ACC112 (cell line): ENCODE measurements at regions not wholly inside any gene's neighbourhood (a gene's known extent, or its start where the extent isn't known, plus 50 kb on each side); places are given as distances from the start of the nearest gene placed in this dataset.
"Not testable (repeated sequence)": the region's sequence is repeated elsewhere in the genome, so short reads cannot be mapped to it uniquely, and the experiment has no call there.

Experiments used
- H2AFZ ChIP-seq: fragments of 200-600 bp; sonication (generic); one replicate; pipeline ENCODE4 v1.6.0; 2017; ENCODE audit warnings: antibody characterized with exemption, low read length; ENCODE audit not compliant: unreplicated experiment
- H3K27ac ChIP-seq: fragments of 200-600 bp; sonication (generic); 2 replicates; pipeline ENCODE4 v1.5.1; 2014; ENCODE audit warnings: low read depth, mild to moderate bottlenecking, antibody characterized with exemption, low read length, moderate library complexity
- H3K27me3 ChIP-seq: fragments of 200-600 bp; sonication (generic); 2 replicates; pipeline ENCODE4 v1.6.1; 2014; ENCODE audit warnings: mild to moderate bottlenecking, antibody characterized with exemption, low read length, moderate library complexity, mixed read lengths; ENCODE audit not compliant: insufficient read depth
- H3K36me3 ChIP-seq: fragments of 200-600 bp; sonication (generic); 2 replicates; pipeline ENCODE4 v1.6.1; 2016; ENCODE audit warnings: mild to moderate bottlenecking, antibody characterized with exemption, low read length, moderate library complexity, mixed read lengths; ENCODE audit not compliant: insufficient read depth
- H3K4me1 ChIP-seq: fragments of 200-600 bp; sonication (generic); one replicate; pipeline ENCODE4 v1.6.1; 2016; ENCODE audit warnings: low read length, mixed read lengths; ENCODE audit not compliant: insufficient read depth, unreplicated experiment, control insufficient read depth
- H3K4me3 ChIP-seq: fragments of 200-600 bp; sonication (generic); 2 replicates; pipeline ENCODE4 v1.5.1; 2014; ENCODE audit warnings: mild to moderate bottlenecking, low read depth, low read length
- H3K79me2 ChIP-seq: fragments of 200-600 bp; sonication (generic); one replicate; pipeline ENCODE4 v1.6.0; 2016; ENCODE audit warnings: low read length; ENCODE audit not compliant: control insufficient read depth, unreplicated experiment, insufficient read depth

GRCh38 chr13:34179927-34180326, 362.0 kb downstream of the RFC3 start:
- H3K27me3 ChIP-seq = no peaks in the 10 kb centered on the region
- no peaks in the 10 kb centered on the region for H3K36me3 ChIP-seq
- no peaks in the 10 kb centered on the region for H3K79me2 ChIP-seq
- no peaks in the 10 kb centered on the region for H3K4me1 ChIP-seq
- no peak overlapping the region for H3K4me3 ChIP-seq
- no peak overlapping the region for H2AFZ ChIP-seq
- H3K27ac ChIP-seq = no peak overlapping the region

GRCh38 chr13:34181256-34181655, 363.3 kb downstream of the RFC3 start:
- not testable (repeated sequence) for H3K27me3 ChIP-seq, H3K79me2 ChIP-seq, H3K4me1 ChIP-seq, H3K27ac ChIP-seq, H3K36me3 ChIP-seq, H2AFZ ChIP-seq, H3K4me3 ChIP-seq

GRCh38 chr13:34189946-34190345, 372.0 kb downstream of the RFC3 start:
- no peaks in the 10 kb centered on the region for H3K36me3 ChIP-seq
- H3K79me2 ChIP-seq = no peaks in the 10 kb centered on the region
- no peak overlapping the region for H3K4me3 ChIP-seq
- no peak overlapping the region for H3K27ac ChIP-seq
- H3K27me3 ChIP-seq = 0 out of 2 replicates have a peak, but pooled peaks cover 3% of the 10 kb centered on the region
- no peaks in the 10 kb centered on the region for H3K4me1 ChIP-seq
- H2AFZ ChIP-seq = no peak overlapping the region

GRCh38 chr13:34201050-34201913, 383.3 kb downstream of the RFC3 start:
- Histone ChIP-seq H3K4me1 (peaks cover 7% of the 10 kb centered on the region), H3K79me2 (no peaks in the 10 kb centered on the region), H2AFZ (peak overlapping the region; percentile 47), H3K27me3 (no peaks in the 10 kb centered on the region), H3K27ac (0 out of 2 replicates have a peak overlapping the region, but pooled peaks have one; percentile 32), H3K36me3 (no peaks in the 10 kb centered on the region), H3K4me3 (no peak overlapping the region)

GRCh38 chr13:34207334-34207733, 389.4 kb downstream of the RFC3 start:
- peak overlapping the region; percentile 7; the same call in 1 of the 2 replicates for H3K27ac ChIP-seq
- no peaks in the 10 kb centered on the region for H3K27me3 ChIP-seq
- H3K4me1 ChIP-seq = peaks cover 15% of the 10 kb centered on the region
- H3K36me3 ChIP-seq = no peaks in the 10 kb centered on the region
- no peak overlapping the region for H3K4me3 ChIP-seq
- peak overlapping the region; percentile 7 for H2AFZ ChIP-seq
- no peaks in the 10 kb centered on the region for H3K79me2 ChIP-seq

- no peaks in the 10 kb centered on the region for H3K27me3 ChIP-seq
- peak overlapping the region; percentile 7; the same call in 1 of the 2 replicates for H3K27ac ChIP-seq
- peaks cover 15% of the 10 kb centered on the region for H3K4me1 ChIP-seq
- no peak overlapping the region for H3K4me3 ChIP-seq
- no peaks in the 10 kb centered on the region for H3K36me3 ChIP-seq
- H3K79me2 ChIP-seq = no peaks in the 10 kb centered on the region
- no peak overlapping the region for H2AFZ ChIP-seq
Measured at GRCh38 chr13:34207872-34208271, 389.9 kb downstream of the RFC3 start.

GRCh38 chr13:34208336-34208735, 390.4 kb downstream of the RFC3 start:
- Histone ChIP-seq H2AFZ (no peak overlapping the region), H3K36me3 (no peaks in the 10 kb centered on the region), H3K4me1 (peaks cover 15% of the 10 kb centered on the region), H3K27me3 (no peaks in the 10 kb centered on the region), H3K27ac (no peak overlapping the region), H3K4me3 (no peak overlapping the region), H3K79me2 (no peaks in the 10 kb centered on the region)

GRCh38 chr13:34210341-34210740, 392.4 kb downstream of the RFC3 start:
- H3K27me3 ChIP-seq = no peaks in the 10 kb centered on the region
- no peak overlapping the region for H3K27ac ChIP-seq
- peaks cover 15% of the 10 kb centered on the region for H3K4me1 ChIP-seq
- H3K36me3 ChIP-seq = no peaks in the 10 kb centered on the region
- H3K4me3 ChIP-seq = no peak overlapping the region
- H2AFZ ChIP-seq = no peak overlapping the region
- no peaks in the 10 kb centered on the region for H3K79me2 ChIP-seq

- Histone ChIP-seq H3K27ac (no peak overlapping the region), H3K4me1 (no peaks in the 10 kb centered on the region), H3K36me3 (no peaks in the 10 kb centered on the region), H3K27me3 (no peaks in the 10 kb centered on the region), H3K4me3 (no peak overlapping the region), H3K79me2 (no peaks in the 10 kb centered on the region), H2AFZ (no peak overlapping the region)
Measured at GRCh38 chr13:34214686-34215085, 396.7 kb downstream of the RFC3 start.

- no peaks in the 10 kb centered on the region for H3K27me3 ChIP-seq
- H3K27ac ChIP-seq = no peak overlapping the region
- H3K36me3 ChIP-seq = no peaks in the 10 kb centered on the region
- H2AFZ ChIP-seq = no peak overlapping the region
- no peak overlapping the region for H3K4me3 ChIP-seq
- no peaks in the 10 kb centered on the region for H3K4me1 ChIP-seq
- H3K79me2 ChIP-seq = no peaks in the 10 kb centered on the region
Measured at GRCh38 chr13:34216256-34216655, 398.3 kb downstream of the RFC3 start.

GRCh38 chr13:34217343-34218025, 399.5 kb downstream of the RFC3 start:
- no peaks in the 10 kb centered on the region for H3K4me1 ChIP-seq
- no peak overlapping the region for H3K27ac ChIP-seq
- no peak overlapping the region for H3K4me3 ChIP-seq
- H3K27me3 ChIP-seq = no peaks in the 10 kb centered on the region
- no peaks in the 10 kb centered on the region for H3K36me3 ChIP-seq
- H2AFZ ChIP-seq = no peak overlapping the region
- no peaks in the 10 kb centered on the region for H3K79me2 ChIP-seq
